H1 (cell line): ENCODE measurements at regions not wholly inside any gene's neighbourhood (a gene's known extent, or its start where the extent isn't known, plus 50 kb on each side); places are given as distances from the start of the nearest gene placed in this dataset.

Experiments used
- CTCF ChIA-PET: fragments of 300-600 bp; sonication (Branson Sonifier 250); formaldehyde crosslinking; loops from one replicate; lab custom pipeline; 2021; ENCODE audit not compliant: partially characterized antibody; lab: Charles Lee
- POLR2A ChIA-PET: fragments of 300-600 bp; sonication (Branson Sonifier 250); formaldehyde crosslinking; loops from one replicate; lab custom pipeline; 2021; ENCODE audit warnings: inconsistent platforms; ENCODE audit not compliant: partially characterized antibody; lab: Charles Lee
- DNase-seq, 2 experiments: peaks; one replicate each; pipeline versions ENCODE4 v3.0.0 to v3.0.0-alpha.2; 2010 to 2022; ENCODE audit warnings: low spot score in 2 of 2, low read depth in 1 of 2, mixed read lengths in 1 of 2
- FAIRE-seq: peaks from 2 replicates; lab custom pipeline; 2011; peaks lifted over from hg19 to GRCh38; lab: Jason Lieb, UNC
- H2AFZ ChIP-seq: 2 replicates; pipeline ENCODE4 v1.8.1; 2012; ENCODE audit warnings: low read length, inconsistent platforms
- H2AK5ac ChIP-seq: 2 replicates; pipeline ENCODE4 v1.6.1; 2013; ENCODE audit warnings: low read depth, low read length
- H2BK120ac ChIP-seq: replicated peaks from 2 replicates; pipeline ENCODE3; 2013; ENCODE audit warnings: low read depth, low read length, inconsistent platforms
- H2BK12ac ChIP-seq: 2 replicates; pipeline ENCODE4 v1.6.1; 2013; ENCODE audit warnings: low read depth, low read length
- H2BK15ac ChIP-seq: 2 replicates; pipeline ENCODE4 v1.6.1; 2013; ENCODE audit warnings: low read length
- H2BK20ac ChIP-seq: 2 replicates; pipeline ENCODE4 v1.6.1; 2013; ENCODE audit warnings: low read length
- H2BK5ac ChIP-seq: 2 replicates; pipeline ENCODE4 v1.6.1; 2013; ENCODE audit warnings: low read depth, low read length
- H3K14ac ChIP-seq: 2 replicates; pipeline ENCODE4 v1.6.1; 2013; ENCODE audit warnings: inconsistent platforms; ENCODE audit not compliant: insufficient read length
- H3K18ac ChIP-seq: 2 replicates; pipeline ENCODE4 v1.6.1; 2013; ENCODE audit warnings: low read length; ENCODE audit errors: extremely low read depth
- H3K23ac ChIP-seq: 2 replicates; pipeline ENCODE4 v1.6.1; 2013; ENCODE audit warnings: inconsistent platforms; ENCODE audit not compliant: insufficient read length
- H3K23me2 ChIP-seq: 2 replicates; pipeline ENCODE4 v1.6.1; 2013; ENCODE audit warnings: low read depth, low read length
- H3K27ac ChIP-seq: 2 replicates; pipeline ENCODE4 v1.6.1; 2011; ENCODE audit warnings: low read depth, low read length, inconsistent platforms
- H3K27me3 ChIP-seq, 4 experiments: replicated peaks in 1 of 4; 1 replicate in 1 of 4; 2 replicates in 3 of 4; pipeline versions ENCODE4 v1.6.1 to v1.8.1; 2011 to 2013; ENCODE audit warnings: low read length in 3 of 4, mild to moderate bottlenecking in 3 of 4, inconsistent platforms in 2 of 4, mixed read lengths in 2 of 4, moderate library complexity in 1 of 4; ENCODE audit not compliant: control insufficient read depth in 3 of 4, insufficient read depth in 3 of 4; ENCODE audit errors: extremely low read depth in 1 of 4
- H3K36me3 ChIP-seq, 4 experiments: 2 replicates each; pipeline versions ENCODE4 v1.6.1 to v1.8.1; 2011 to 2013; ENCODE audit warnings: mild to moderate bottlenecking in 4 of 4, low read length in 3 of 4, moderate library complexity in 2 of 4, control low read depth in 1 of 4, inconsistent platforms in 1 of 4; ENCODE audit not compliant: insufficient read depth in 4 of 4, control insufficient read depth in 2 of 4
- H3K4ac ChIP-seq: replicated peaks from 2 replicates; pipeline ENCODE3; 2013; ENCODE audit warnings: low read length, low read depth, mixed read lengths, inconsistent platforms; ENCODE audit not compliant: insufficient read length
- H3K4me1 ChIP-seq, 4 experiments: replicated peaks in 1 of 4; 1 replicate in 1 of 4; 2 replicates in 3 of 4; pipeline versions ENCODE4 v1.6.1 to v1.8.1; 2011 to 2013; ENCODE audit warnings: low read length in 3 of 4, inconsistent platforms in 2 of 4, mixed read lengths in 1 of 4; ENCODE audit not compliant: insufficient read depth in 4 of 4, control insufficient read depth in 3 of 4
- H3K4me2 ChIP-seq, 2 experiments: 2 replicates each; pipeline versions ENCODE4 v1.6.1 to v1.8.1; 2011 to 2013; ENCODE audit warnings: low read depth in 2 of 2, low read length in 2 of 2, control low read depth in 1 of 2, inconsistent platforms in 1 of 2, mild to moderate bottlenecking in 1 of 2; ENCODE audit not compliant: insufficient read depth in 1 of 2
- H3K4me3 ChIP-seq, 4 experiments: fragments of 200-600, 300-600 bp in 1 of 4; sonication (generic), shearing (Covaris generic), sonication (Bioruptor Twin) in 1 of 4; 2 replicates each; pipeline versions ENCODE4 v1.5.1 to v1.8.1; 2011 to 2016; ENCODE audit warnings: low read length in 4 of 4, low read depth in 3 of 4, control low read depth in 2 of 4, inconsistent platforms in 2 of 4, mild to moderate bottlenecking in 2 of 4, mixed read lengths in 1 of 4, moderate library complexity in 1 of 4; ENCODE audit not compliant: insufficient read depth in 2 of 4; ENCODE audit errors: extremely low read depth in 1 of 4
- H3K56ac ChIP-seq: replicated peaks from 2 replicates; pipeline ENCODE3; 2013; ENCODE audit warnings: low read depth, mild to moderate bottlenecking, mixed read lengths, low read length, inconsistent platforms; ENCODE audit not compliant: insufficient read length
- H3K79me1 ChIP-seq: 2 replicates; pipeline ENCODE4 v1.6.1; 2013; ENCODE audit warnings: low read depth, low read length, control low read depth
- H3K79me2 ChIP-seq, 2 experiments: 2 replicates each; pipeline versions ENCODE4 v1.6.1 to v1.8.1; 2012 to 2013; ENCODE audit warnings: low read length in 2 of 2, mild to moderate bottlenecking in 2 of 2, inconsistent platforms in 1 of 2; ENCODE audit not compliant: insufficient read depth in 2 of 2, control insufficient read depth in 1 of 2
- H3K9ac ChIP-seq, 4 experiments: replicated peaks in 1 of 4; 1 replicate in 1 of 4; 2 replicates in 3 of 4; pipeline versions ENCODE4 v1.6.1 to v1.8.1; 2011 to 2013; ENCODE audit warnings: low read depth in 3 of 4, low read length in 3 of 4, control low read depth in 2 of 4, mild to moderate bottlenecking in 2 of 4, moderate library complexity in 2 of 4, inconsistent platforms in 1 of 4; ENCODE audit errors: extremely low read depth in 1 of 4
- H3K9me3 ChIP-seq, 2 experiments: 2 replicates each; pipeline versions ENCODE4 v1.6.1 to v1.8.1; 2012 to 2013; ENCODE audit warnings: mild to moderate bottlenecking in 2 of 2, moderate library complexity in 2 of 2, control low read depth in 1 of 2, inconsistent platforms in 1 of 2, low read depth in 1 of 2, low read length in 1 of 2, mixed read lengths in 1 of 2; ENCODE audit not compliant: insufficient read depth in 2 of 2
- H4K20me1 ChIP-seq, 2 experiments: replicated peaks in 1 of 2; 2 replicates each; pipeline versions ENCODE3 to v1.8.1; 2011 to 2013; ENCODE audit warnings: inconsistent platforms in 2 of 2, low read length in 2 of 2, mild to moderate bottlenecking in 1 of 2; ENCODE audit not compliant: insufficient read depth in 2 of 2, control insufficient read depth in 1 of 2
- H4K5ac ChIP-seq: 2 replicates; pipeline ENCODE4 v1.6.1; 2013; ENCODE audit warnings: low read length, low read depth, mixed read lengths, inconsistent platforms; ENCODE audit not compliant: insufficient read length
- H4K8ac ChIP-seq: 2 replicates; pipeline ENCODE4 v1.8.0; 2013; ENCODE audit warnings: mild to moderate bottlenecking, moderate library complexity, low read length, inconsistent platforms; ENCODE audit not compliant: insufficient read depth; ENCODE audit errors: extremely low read depth
- H4K91ac ChIP-seq: replicated peaks from 2 replicates; pipeline ENCODE3; 2013; ENCODE audit warnings: low read length, mixed read lengths, inconsistent platforms; ENCODE audit not compliant: insufficient read length
- TAF1 ChIP-seq: IDR thresholded peaks from 2 replicates; pipeline ENCODE4 v1.6.1; 2011; ENCODE audit warnings: mild to moderate bottlenecking, low read depth, low read length
- WGBS, 2 experiments: shearing (Covaris generic) in 1 of 2; methylation state at CpG; one replicate each; pipeline versions ENCODE4 v1.1.6 to v1.1.7; 2013 to 2015; ENCODE audit warnings: low lambda C conversion rate in 2 of 2, mixed read lengths in 2 of 2, inconsistent platforms in 1 of 2, low coverage in 1 of 2, missing lambda C conversion rate in 1 of 2; ENCODE audit not compliant: insufficient replicate concordance in 2 of 2, insufficient coverage in 1 of 2, insufficient read length in 1 of 2; ENCODE audit errors: extremely low coverage in 1 of 2, missing lambda C conversion rate in 1 of 2; 5-methylcytosine and 5-hydroxymethylcytosine counted together

GRCh38 chrY:21174697-21175463 lies 336.3 kb upstream of the RBMY1B start:
- no peak overlapping the region for H2BK120ac ChIP-seq
- peaks cover 2 to 26% of the 10 kb centered on the region in 2 experiments; a peak in 3 of 4 replicates for H3K9me3 ChIP-seq
- no peak overlapping the region for H4K8ac ChIP-seq
- H3K27ac ChIP-seq, result no peak overlapping the region
- FAIRE-seq, result no peak
- no peak overlapping the region for H3K4ac ChIP-seq
- no peak overlapping the region for H2BK20ac ChIP-seq
- DNase-seq, result no peak
- no peak overlapping the region for H3K14ac ChIP-seq
- H2BK5ac ChIP-seq, result no peak overlapping the region
- no peak overlapping the region for H4K5ac ChIP-seq
- H3K18ac ChIP-seq, result no peak overlapping the region
- no peaks in the 10 kb centered on the region for H3K4me1 ChIP-seq
- H3K9ac ChIP-seq, result no peak overlapping the region
- H3K27me3 ChIP-seq, result no peaks in the 10 kb centered on the region
- H2AK5ac ChIP-seq, result no peak overlapping the region
- POLR2A ChIA-PET, result no interaction called here
- WGBS, 2 experiments, result 92% methylated on average over 5 of the region's 5 CpGs; no CpG with 5 or more reads in 1 of the 2 experiments
- no peak overlapping the region for H3K4me2 ChIP-seq
- H3K36me3 ChIP-seq, result no peaks in the 10 kb centered on the region
- no peaks in the 10 kb centered on the region for H4K20me1 ChIP-seq
- H3K79me2 ChIP-seq, result no peaks in the 10 kb centered on the region
- CTCF ChIA-PET, result no interaction called here
- no peak overlapping the region for H3K56ac ChIP-seq
- H4K91ac ChIP-seq, result no peak overlapping the region
- H3K23me2 ChIP-seq, result no peaks in the 10 kb centered on the region
- no peak overlapping the region for H3K23ac ChIP-seq
- H3K4me3 ChIP-seq, result no peak overlapping the region
- no peak overlapping the region for H2BK15ac ChIP-seq
- H2AFZ ChIP-seq, result no peak overlapping the region
- no peaks in the 10 kb centered on the region for H3K79me1 ChIP-seq
- no peak overlapping the region for H2BK12ac ChIP-seq
- no peak for TF ChIP-seq TAF1
